ENCODE measurements at regions not wholly inside any gene's neighbourhood (a gene's known extent, or its start where the extent isn't known, plus 50 kb on each side); places are given as distances from the start of the nearest gene placed in this dataset.

- H2AFZ ChIP-seq (ENCODE audit: low read length), result no peak overlapping the region
- no peak overlapping the region for H2BK5ac ChIP-seq (ENCODE audit: low read depth, low read length)
- ChIA-PET POLR2A (ENCODE audit: partially characterized antibody) (no interaction called here), CTCF (ENCODE audit: partially characterized antibody) (no interaction called here)
- no peaks in the 10 kb centered on the region for H3K27me3 ChIP-seq (replicated peaks in 1 of 4; ENCODE audit: control insufficient read depth in 3 of 4, extremely low read depth in 1 of 4, insufficient read depth in 3 of 4, low read length in 3 of 4)
- no peak overlapping the region for H4K91ac ChIP-seq (replicated peaks; ENCODE audit: insufficient read length, low read length)
- H3K4me3 ChIP-seq (ENCODE audit: extremely low read depth in 1 of 4, insufficient read depth in 2 of 4, low read depth in 3 of 4, low read length in 4 of 4), result no peak overlapping the region
- no peak overlapping the region for H2BK120ac ChIP-seq (replicated peaks; ENCODE audit: low read depth, low read length)
- no peak overlapping the region for H3K4me2 ChIP-seq (ENCODE audit: insufficient read depth in 1 of 2, low read depth in 2 of 2, low read length in 2 of 2)
- H4K5ac ChIP-seq (ENCODE audit: insufficient read length, low read depth, low read length), result no peak overlapping the region
- H2BK20ac ChIP-seq (ENCODE audit: low read length), result no peak overlapping the region
- H3K14ac ChIP-seq (ENCODE audit: insufficient read length), result no peak overlapping the region
- no peak overlapping the region for H3K18ac ChIP-seq (ENCODE audit: extremely low read depth, low read length)
- H3K23me2 ChIP-seq (ENCODE audit: low read depth, low read length), result no peaks in the 10 kb centered on the region
- FAIRE-seq, result no peak
- no peak overlapping the region for H2BK15ac ChIP-seq (ENCODE audit: low read length)
- TF ChIP-seq CBX8 (IDR thresholded peaks at IDR 0.05; ENCODE audit: borderline replicate concordance, low read depth, low read length), result no peak
- TF ChIP-seq ATF2 (IDR thresholded peaks at IDR 0.05; ENCODE audit: low read length), result no peak
- no peak for TF ChIP-seq MAFK (IDR thresholded peaks at IDR 0.05; ENCODE audit: low read depth, low read length)
- TF ChIP-seq RFX5 (IDR thresholded peaks at IDR 0.05; ENCODE audit: borderline replicate concordance, low read depth, low read length), result no peak
- TF ChIP-seq BACH1 (IDR thresholded peaks at IDR 0.05; ENCODE audit: low read length), result no peak
- TF ChIP-seq USF2 (IDR thresholded peaks at IDR 0.05; ENCODE audit: low read length), result no peak
- no peak for TF ChIP-seq SAP30 (IDR thresholded peaks at IDR 0.05; ENCODE audit: insufficient read depth, insufficient replicate concordance, low read length)
- TF ChIP-seq YY1 (IDR thresholded peaks at IDR 0.05; ENCODE audit: low read depth, low read length), result no peak
- H3K27ac ChIP-seq (ENCODE audit: low read depth, low read length), result no peak overlapping the region
- no peak overlapping the region for H3K9ac ChIP-seq (replicated peaks in 1 of 4; ENCODE audit: extremely low read depth in 1 of 4, low read depth in 3 of 4, low read length in 3 of 4)
- H4K20me1 ChIP-seq (replicated peaks in 1 of 2; ENCODE audit: control insufficient read depth in 1 of 2, insufficient read depth in 2 of 2, low read length in 2 of 2), result no peaks in the 10 kb centered on the region
- WGBS, 2 experiments (ENCODE audit: extremely low coverage in 1 of 2, insufficient coverage in 1 of 2, insufficient read length in 1 of 2, insufficient replicate concordance in 2 of 2, low coverage in 1 of 2, low lambda C conversion rate in 2 of 2, missing lambda C conversion rate in 1 of 2), result 47% methylated on average over 2 of the region's 2 CpGs; no CpG with 5 or more reads in 1 of the 2 experiments
- no peaks in the 10 kb centered on the region for H3K36me3 ChIP-seq (ENCODE audit: control insufficient read depth in 2 of 4, insufficient read depth in 4 of 4, low read length in 3 of 4)
- no peak overlapping the region for H2AK5ac ChIP-seq (ENCODE audit: low read depth, low read length)
- no peak overlapping the region for H3K4ac ChIP-seq (replicated peaks; ENCODE audit: insufficient read length, low read depth, low read length)
- no peaks in the 10 kb centered on the region for H3K79me1 ChIP-seq (ENCODE audit: low read depth, low read length)
- H3K23ac ChIP-seq (ENCODE audit: insufficient read length), result no peak overlapping the region
- H3K4me1 ChIP-seq (replicated peaks in 1 of 4; ENCODE audit: control insufficient read depth in 3 of 4, insufficient read depth in 4 of 4, low read length in 3 of 4), result peaks cover 0 to 9% (median 1%) of the 10 kb centered on the region in 4 experiments; a peak in 2 of 7 replicates
- no peak overlapping the region for H2BK12ac ChIP-seq (ENCODE audit: low read depth, low read length)
- no peak overlapping the region for H4K8ac ChIP-seq (ENCODE audit: extremely low read depth, insufficient read depth, low read length)
- H3K56ac ChIP-seq (replicated peaks; ENCODE audit: insufficient read length, low read depth, low read length), result no peak overlapping the region
- H3K79me2 ChIP-seq (ENCODE audit: control insufficient read depth in 1 of 2, insufficient read depth in 2 of 2, low read length in 2 of 2), result no peaks in the 10 kb centered on the region
- H3K9me3 ChIP-seq (ENCODE audit: insufficient read depth in 2 of 2, low read depth in 1 of 2, low read length in 1 of 2), result no peaks in the 10 kb centered on the region
- no peak for DNase-seq (ENCODE audit: low read depth in 1 of 2, low spot score in 2 of 2)
These were observed 140.4 kb upstream of the RPS23 start for GRCh38 chr5:82418608-82418950.

Data from H1 (cell line).